ENCODE measurements at regions not wholly inside any gene's neighbourhood (a gene's known extent, or its start where the extent isn't known, plus 50 kb on each side); places are given as distances from the start of the nearest gene placed in this dataset.

DNA sequence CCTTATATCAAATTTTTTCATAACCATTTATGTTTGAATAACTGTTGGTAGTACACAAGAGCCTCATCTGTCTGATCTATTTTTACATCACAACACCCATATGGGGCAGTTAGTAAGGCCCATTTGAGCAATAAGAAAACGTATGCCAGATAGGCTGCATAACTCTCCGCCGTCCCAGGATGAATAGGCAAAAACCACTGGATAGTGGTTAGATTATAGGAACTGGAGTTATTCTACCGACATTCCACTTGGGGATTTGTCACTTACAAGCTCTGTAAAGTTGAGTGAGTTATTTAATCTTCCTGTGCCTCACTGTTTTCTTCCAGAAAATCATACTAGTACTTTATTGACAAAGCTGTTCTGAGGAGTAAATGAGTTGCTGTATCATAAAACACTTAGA lies 881.9 kb downstream of the QKI start:
- no peak for DNase-seq (ENCODE audit: low read depth in 2 of 2)

- no peak for DNase-seq (ENCODE audit: low read depth in 2 of 2)
Observed at GRCh38 chr6:164294047-164294784, 879.7 kb downstream of the QKI start.

GRCh38 chr6:164291224-164291623 lies 876.7 kb downstream of the QKI start:
- DNase-seq (ENCODE audit: low read depth in 2 of 2), result no peak

DNA sequence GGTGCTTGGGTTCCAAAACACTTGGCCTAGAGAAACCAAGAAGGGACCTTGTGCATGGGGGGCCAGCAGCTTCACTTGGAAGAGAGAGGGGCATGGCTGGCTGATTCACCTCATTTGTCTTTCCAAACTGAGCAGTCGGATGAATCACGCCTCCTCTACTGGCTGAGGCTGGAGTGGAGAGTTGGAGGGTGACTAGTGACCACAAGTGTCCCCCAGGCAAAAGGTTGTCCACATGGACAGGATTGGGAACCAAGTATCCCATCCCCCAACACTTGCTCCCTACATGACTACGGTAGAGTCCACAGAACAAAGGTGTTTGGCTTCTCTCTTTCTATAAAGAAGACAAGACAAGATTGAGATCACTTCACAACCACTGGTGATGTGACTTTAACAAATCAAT lies 875.6 kb downstream of the QKI start:
- DNase-seq (ENCODE audit: low read depth in 2 of 2), result no peak

GRCh38 chr6:164286011-164286410 lies 871.5 kb downstream of the QKI start:
- DNase-seq (ENCODE audit: low read depth in 2 of 2), result no peak

DNA sequence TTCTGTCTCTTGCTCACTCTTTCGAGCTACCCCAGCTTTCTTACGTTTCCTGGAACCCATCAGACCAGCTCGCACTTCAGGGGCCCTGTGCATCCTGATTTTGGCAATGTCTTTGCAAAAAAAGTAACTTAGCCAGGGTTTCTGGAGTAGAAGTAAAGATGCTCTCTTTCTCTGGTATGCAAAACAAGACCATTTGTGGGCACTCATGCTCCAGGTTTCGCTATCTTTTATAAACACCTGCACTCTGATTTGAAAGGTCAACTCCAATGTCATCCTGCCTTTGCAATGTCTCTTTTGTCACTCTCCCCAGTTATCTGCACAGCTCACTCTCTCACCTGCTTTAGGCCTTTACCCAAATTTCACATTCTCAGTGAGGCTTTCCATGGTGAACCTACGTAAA lies 869.1 kb downstream of the QKI start:
- no peak for DNase-seq (ENCODE audit: low read depth in 2 of 2)

DNA sequence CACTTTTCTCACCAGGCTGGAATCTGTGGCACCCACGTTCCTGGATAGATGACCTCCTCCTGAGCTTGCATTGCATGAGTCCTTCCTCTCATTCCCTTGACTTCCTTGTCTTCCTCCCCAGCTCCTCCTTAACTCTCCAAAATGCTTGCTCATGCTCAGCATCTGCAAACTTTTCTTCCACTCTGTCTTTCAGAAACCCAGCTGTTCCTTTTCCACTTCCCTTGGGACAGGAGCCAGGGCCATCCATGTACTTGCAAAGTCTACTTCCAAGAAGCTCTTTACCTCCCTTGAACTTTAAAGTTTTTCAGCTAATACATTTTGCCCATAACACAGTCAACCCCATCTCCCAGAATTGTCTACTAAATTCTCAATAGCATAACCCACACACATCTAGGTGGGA lies 861.7 kb downstream of the QKI start:
- no peak for DNase-seq (ENCODE audit: low read depth in 2 of 2)

- DNase-seq (ENCODE audit: low read depth in 2 of 2), result no peak
Observed at GRCh38 chr6:164275773-164276172, 861.3 kb downstream of the QKI start.

GRCh38 chr6:164274493-164274892 lies 860.0 kb downstream of the QKI start:
- DNase-seq (ENCODE audit: low read depth in 2 of 2), result no peak

- DNase-seq (ENCODE audit: low read depth in 2 of 2), result no peak
Observed at GRCh38 chr6:164273491-164273890, 859.0 kb downstream of the QKI start.

DNA sequence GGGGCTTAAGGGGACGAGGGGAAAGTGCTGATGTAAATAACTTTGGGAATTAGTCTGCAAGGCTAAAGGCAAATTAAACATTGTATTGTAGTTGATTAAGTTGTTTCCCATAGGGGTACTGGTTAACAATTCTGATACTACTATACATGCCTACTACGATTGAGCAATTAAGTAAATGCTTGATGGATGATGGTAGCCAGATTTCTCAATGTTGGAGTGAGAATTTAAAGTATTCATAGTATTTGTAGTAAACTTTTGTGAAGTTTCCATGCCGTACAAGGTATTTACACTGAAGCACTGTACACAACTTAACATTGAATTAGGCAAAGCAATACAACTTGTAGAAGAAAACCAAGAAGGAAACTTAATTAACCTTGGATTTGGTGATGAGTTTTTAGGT lies 852.3 kb downstream of the QKI start:
- DNase-seq (ENCODE audit: low read depth in 2 of 2), result no peak

- DNase-seq (ENCODE audit: low read depth in 2 of 2), result no peak
Observed at GRCh38 chr6:164262348-164262747, 847.8 kb downstream of the QKI start.

- DNase-seq (ENCODE audit: low read depth in 2 of 2), result no peak
Observed at GRCh38 chr6:164258421-164258820, 843.9 kb downstream of the QKI start.

DNA sequence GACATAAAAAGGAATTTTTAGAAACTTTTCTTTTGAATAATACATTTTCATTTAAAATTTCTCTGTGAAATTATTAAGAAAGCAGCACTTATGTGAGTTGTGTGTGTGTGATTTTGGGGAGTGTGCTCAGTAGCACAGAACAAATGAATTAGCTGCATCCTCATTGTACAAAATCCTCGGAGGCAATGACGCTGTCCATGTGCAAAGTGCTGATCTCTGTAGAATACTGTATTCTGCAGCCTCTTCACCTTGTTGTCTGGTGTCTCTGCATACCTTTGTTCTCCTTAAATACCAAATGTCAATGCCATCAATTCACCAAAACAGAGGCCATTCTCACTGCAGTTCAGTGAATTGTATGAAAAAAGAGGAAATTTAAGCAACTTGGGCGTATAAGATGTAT lies 838.4 kb downstream of the QKI start:
- no peak for DNase-seq (ENCODE audit: low read depth in 2 of 2)

- DNase-seq (ENCODE audit: low read depth in 2 of 2), result no peak
Observed at GRCh38 chr6:164252291-164252690, 837.8 kb downstream of the QKI start.

- no peak for DNase-seq (ENCODE audit: low read depth in 2 of 2)
Observed at GRCh38 chr6:164247106-164247505, 832.6 kb downstream of the QKI start.

GRCh38 chr6:164246082-164246481 lies 831.6 kb downstream of the QKI start:
- DNase-seq (ENCODE audit: low read depth in 2 of 2), result no peak

DNA sequence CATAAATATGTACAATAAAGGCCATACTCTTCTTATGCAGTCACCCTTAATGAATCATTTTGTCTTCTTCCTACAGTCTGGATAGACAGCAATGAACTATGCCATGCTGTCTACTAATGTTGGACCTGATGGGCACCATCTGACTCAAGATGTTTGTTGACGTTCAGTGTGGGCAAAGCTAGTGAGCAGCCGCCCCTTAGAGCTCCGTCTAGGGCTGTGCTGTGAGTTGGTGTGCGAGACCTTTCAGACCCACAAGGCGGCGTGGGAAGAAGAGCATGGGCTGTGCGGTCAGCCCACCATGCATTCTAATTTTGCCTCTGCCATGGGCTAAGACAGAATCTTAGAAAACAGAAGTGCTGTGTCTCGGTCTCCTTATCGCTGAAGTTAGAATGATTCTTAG lies 829.4 kb downstream of the QKI start:
- DNase-seq (ENCODE audit: low read depth in 2 of 2), result no peak

DNA sequence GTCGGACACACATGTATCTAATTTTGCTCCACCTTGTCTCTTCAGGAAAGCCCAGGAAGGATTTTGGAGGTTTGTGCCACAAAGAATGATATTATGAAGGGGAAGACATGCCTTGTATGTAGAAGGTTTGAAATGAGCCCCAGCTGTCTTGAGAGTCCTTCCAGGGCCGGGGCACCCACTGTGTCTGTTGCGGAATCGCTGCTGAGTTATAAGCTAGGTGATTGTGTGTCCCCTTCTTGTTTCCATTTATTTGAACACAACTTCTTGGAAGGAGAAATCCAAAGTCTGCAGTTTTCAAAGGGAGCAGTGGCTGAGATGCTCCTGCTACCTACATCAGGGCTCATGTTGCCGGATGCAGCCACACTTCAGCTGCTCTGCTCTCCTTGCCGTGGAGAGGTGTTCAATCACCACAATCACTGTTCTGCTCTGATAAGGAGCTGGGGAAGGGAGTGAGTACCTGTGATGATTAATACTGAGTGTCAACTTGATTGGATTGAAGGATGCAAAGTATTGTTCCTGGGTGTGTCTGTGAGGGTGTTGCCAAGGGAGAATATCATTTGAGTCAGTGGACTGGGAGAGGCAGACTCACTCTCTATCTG lies 828.6 kb downstream of the QKI start:
- DNase-seq (ENCODE audit: low read depth in 2 of 2), result no peak

GRCh38 chr6:164230804-164231203 lies 816.3 kb downstream of the QKI start:
- no peak for DNase-seq (ENCODE audit: low read depth in 2 of 2)

- no peak for DNase-seq (ENCODE audit: low read depth in 2 of 2)
Observed at GRCh38 chr6:164230259-164230658, 815.7 kb downstream of the QKI start.

DNA sequence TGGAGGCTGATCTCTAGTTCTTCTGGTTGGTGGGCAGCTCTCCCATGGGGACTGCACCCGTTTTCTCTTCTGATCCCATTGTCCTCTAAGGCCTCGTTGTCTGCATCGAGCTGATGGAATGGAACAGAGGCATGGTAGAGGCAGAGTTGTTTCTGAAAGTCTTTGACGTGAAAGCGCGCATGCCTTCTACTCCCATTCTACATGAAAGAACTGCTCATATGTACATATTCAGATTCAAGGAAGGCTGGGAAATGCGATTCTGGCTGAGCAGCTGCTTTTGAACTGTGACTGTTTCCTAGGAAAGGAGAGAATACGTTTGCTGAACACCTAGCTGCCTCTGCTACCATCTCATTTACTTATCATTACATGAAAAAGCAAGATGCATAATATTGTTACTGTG lies 815.2 kb downstream of the QKI start:
- DNase-seq (ENCODE audit: low read depth in 2 of 2), result no peak

DNA sequence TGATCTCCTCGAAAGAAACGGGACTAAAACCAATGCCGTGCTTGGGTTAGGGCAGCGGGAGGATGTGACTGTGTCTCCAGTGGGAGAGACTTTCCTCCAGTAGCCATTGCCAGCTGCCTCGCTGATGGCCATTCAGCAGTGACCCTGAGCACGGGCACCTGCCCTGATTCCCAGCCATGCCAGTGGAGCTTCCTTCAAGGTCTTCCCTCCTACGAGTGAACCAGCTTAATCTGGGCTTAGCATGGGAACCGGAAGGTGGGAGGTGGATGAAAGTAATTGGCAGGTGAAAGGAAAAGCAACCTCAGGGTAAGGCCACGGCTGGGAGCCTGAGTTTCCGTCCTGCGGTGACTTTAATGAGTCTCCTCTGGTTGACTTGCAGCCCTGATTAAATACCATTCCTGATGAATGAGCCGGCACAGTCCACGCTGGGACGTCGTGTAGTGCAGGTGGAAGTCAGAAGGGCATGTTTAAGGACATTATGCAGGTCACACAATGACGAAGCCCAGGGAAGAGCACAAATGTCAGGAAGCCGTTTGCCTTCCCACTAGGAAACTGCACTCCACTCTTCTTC lies 813.5 kb downstream of the QKI start:
- no peak for DNase-seq (ENCODE audit: low read depth in 2 of 2)

GRCh38 chr6:164216839-164217238 lies 802.3 kb downstream of the QKI start:
- no peak for DNase-seq (ENCODE audit: low read depth in 2 of 2)

Data from stimulated activated CD8-positive, alpha-beta memory T cell treated with anti-CD3 and anti-CD28 coated beads, Interleukin-2, amount 100 ng/mL, for 1 hour (primary cell).